ENCODE measurements at regions not wholly inside any gene's neighbourhood (a gene's known extent, or its start where the extent isn't known, plus 50 kb on each side); places are given as distances from the start of the nearest gene placed in this dataset.

- no peak for DNase-seq (ENCODE audit: low read depth in 4 of 4, low spot score in 3 of 4)
These were observed 109.6 kb downstream of the ELAPOR2 start for GRCh38 chr7:86949779-86950260.

DNA sequence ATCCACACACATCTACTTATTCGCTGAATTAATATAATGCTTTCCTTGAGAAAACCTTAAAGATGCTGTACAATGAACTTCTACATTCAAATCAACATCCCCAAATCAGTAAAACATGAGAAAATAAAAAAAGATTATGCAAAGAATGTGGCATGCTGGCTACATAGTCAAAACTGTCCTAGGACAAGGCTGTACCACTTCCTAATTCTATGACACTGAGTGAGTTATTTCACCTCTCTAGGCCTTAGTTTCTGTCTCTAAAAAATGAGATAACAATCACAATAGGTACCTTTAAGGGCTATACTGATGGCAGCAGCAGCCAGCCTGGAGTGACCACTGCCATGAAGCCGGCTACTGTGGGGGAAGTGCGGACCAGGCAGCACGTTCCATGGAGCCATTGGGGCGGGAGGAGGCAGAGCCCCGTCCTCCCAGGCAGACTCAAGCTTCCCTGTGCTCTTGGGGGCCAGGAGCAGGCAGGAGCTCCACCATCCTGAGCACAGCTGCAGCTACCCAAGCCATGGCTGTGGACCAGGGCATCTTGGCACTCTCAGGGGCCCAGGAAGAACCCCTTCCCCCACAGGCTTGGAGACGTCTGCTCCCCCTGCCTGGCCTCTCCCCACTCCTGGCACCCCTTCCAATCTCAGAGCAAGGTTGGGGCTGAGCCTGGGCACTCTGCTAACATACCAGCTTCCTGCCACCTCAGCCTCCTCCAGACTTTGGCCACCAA lies 110.2 kb downstream of the ELAPOR2 start:
- DNase-seq (ENCODE audit: low read depth in 4 of 4, low spot score in 3 of 4): no peak

GRCh38 chr7:86947929-86948328 lies 111.5 kb downstream of the ELAPOR2 start:
- no peak for DNase-seq (ENCODE audit: low read depth in 4 of 4, low spot score in 3 of 4)

DNA sequence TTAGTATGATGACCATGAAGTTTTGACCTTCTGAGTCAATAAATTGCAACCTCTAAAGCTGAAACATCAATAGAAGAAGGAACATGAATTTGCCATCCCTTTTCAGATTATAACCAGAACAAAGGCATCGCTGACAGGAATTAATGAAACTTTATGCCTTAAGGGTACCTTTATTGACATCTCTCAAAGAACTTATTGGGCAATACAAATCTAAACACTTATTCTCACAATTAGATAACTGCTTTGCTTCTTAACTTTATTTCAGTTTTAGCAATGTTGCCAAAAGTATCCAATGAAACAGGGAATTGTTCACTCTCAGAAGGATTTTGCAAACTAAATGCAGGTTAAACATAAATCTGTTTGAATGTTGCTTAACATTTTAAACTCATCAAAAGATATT lies 116.0 kb downstream of the ELAPOR2 start:
- no peak for DNase-seq (ENCODE audit: low read depth in 4 of 4, low spot score in 3 of 4)

DNA sequence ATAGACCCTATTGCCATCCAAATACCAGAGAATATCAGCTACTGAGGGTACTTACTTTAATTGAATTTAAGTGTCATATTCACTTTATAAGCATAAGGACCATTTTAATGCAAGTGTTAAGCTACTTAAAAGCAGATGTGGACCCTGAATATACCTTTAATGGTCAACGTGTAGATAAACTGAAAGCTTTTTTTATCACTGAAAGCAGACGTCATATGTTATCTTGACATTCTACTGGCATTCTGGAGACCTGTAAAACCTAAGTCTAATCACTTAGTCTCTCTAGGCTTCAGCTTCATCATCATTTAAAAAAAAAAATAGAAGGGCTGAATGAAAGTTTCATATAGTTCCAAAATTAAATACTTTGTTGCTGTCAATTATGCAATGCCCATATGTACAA lies 116.5 kb downstream of the ELAPOR2 start:
- no peak for DNase-seq (ENCODE audit: low read depth in 4 of 4, low spot score in 3 of 4)

- no peak for DNase-seq (ENCODE audit: low read depth in 4 of 4, low spot score in 3 of 4)
These were observed 117.4 kb downstream of the ELAPOR2 start for GRCh38 chr7:86942081-86942480.

- DNase-seq (ENCODE audit: low read depth in 4 of 4, low spot score in 3 of 4): peak; percentile 29 to 52 (median 44)
These were observed 120.1 kb downstream of the ELAPOR2 start for GRCh38 chr7:86939197-86939814.

GRCh38 chr7:86937363-86937878 lies 122.0 kb downstream of the ELAPOR2 start:
- no peak for DNase-seq (ENCODE audit: low read depth in 4 of 4, low spot score in 3 of 4)

GRCh38 chr7:86933295-86933845 lies 126.1 kb downstream of the ELAPOR2 start:
- DNase-seq (ENCODE audit: low read depth in 4 of 4, low spot score in 3 of 4): no peak

DNA sequence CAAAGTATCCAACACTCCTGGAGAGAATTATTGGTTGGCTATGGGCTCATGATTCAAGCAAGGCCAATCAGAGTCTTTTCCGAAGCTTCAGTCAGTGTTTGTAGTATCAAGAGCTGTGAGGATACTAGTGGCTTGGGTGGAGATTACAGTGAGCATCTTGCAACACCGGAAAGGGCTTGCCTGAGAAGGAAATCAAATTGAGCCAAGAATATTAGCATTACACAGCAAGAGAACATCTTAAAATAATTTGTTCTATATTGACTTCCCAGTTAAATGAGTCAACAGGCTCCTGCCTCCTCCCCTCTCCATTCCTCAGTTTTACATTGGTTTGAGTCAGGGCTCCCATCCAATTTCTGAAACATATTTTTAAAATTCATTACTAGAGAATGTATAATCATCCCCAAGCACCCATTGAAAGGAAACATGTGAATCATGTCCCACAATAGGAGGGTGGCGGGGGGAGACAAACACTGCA lies 127.4 kb downstream of the ELAPOR2 start:
- DNase-seq (ENCODE audit: low read depth in 4 of 4, low spot score in 3 of 4): no peak

GRCh38 chr7:86931439-86931838 lies 128.0 kb downstream of the ELAPOR2 start:
- no peak for DNase-seq (ENCODE audit: low read depth in 4 of 4, low spot score in 3 of 4)

- DNase-seq (ENCODE audit: low read depth in 4 of 4, low spot score in 3 of 4): no peak
These were observed 128.7 kb downstream of the ELAPOR2 start for GRCh38 chr7:86930554-86931307.

GRCh38 chr7:86929293-86930109 lies 130.0 kb downstream of the ELAPOR2 start:
- DNase-seq (ENCODE audit: low read depth in 4 of 4, low spot score in 3 of 4): no peak

GRCh38 chr7:86928308-86928707 lies 131.1 kb downstream of the ELAPOR2 start:
- DNase-seq (ENCODE audit: low read depth in 4 of 4, low spot score in 3 of 4): no peak

DNA sequence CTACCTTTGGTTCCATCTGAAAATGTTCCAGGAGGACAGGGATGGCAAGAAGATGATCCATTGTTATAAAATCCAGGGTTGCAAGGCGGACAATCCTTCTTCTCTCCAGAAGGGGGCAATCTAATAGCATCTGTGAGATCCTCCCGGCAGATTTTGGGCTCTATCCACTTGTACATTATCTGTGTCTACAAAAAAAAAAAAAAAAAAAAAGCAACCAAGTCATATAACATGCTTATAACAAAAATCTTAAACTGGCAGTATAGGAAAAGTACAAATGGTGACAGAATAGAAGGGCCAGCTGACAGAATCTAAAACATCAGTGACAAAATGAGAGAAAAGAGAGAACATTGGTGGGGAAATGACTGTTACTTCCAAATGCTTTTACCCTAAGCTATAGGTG lies 132.7 kb downstream of the ELAPOR2 start:
- no peak for DNase-seq (ENCODE audit: low read depth in 4 of 4, low spot score in 3 of 4)

- DNase-seq (ENCODE audit: low read depth in 4 of 4, low spot score in 3 of 4): no peak
These were observed 134.2 kb downstream of the ELAPOR2 start for GRCh38 chr7:86925221-86925620.

DNA sequence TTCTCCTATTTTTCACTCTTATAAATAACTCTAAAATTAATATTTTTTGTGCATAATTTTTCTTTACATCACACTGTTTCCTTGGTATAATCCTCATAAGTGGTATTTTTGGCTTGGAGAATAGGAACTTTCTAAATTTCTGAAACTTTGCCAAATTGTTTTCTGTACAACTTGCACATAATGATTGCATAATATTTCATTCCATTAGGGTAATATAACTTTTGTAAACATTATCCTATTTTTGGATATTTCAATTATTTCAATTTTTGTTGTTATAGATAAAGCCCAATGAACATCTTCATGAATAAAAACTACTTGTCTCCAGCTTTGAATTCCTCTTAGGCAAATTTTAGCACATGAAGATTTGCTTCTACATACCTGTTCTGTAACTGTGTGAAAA lies 135.9 kb downstream of the ELAPOR2 start:
- DNase-seq (ENCODE audit: low read depth in 4 of 4, low spot score in 3 of 4): no peak

DNA sequence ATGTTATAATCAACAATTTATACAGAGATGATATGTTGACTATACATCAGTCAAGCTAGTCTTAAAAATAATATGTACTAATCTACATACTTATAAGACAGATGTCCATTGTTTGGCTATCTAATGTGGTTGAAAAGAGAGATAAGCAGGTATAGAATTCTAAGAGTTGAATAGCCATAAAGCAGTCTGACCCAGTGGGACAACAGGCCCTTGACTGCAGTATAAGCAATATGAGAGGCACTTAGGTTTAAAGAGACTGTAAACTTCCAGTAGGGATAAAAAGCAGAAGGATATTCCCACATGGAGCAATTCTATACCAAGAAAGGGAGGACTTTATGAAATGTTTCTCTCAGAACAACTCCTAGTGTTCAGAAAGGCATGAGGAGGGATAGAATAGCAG lies 139.3 kb downstream of the ELAPOR2 start:
- no peak for DNase-seq (ENCODE audit: low read depth in 4 of 4, low spot score in 3 of 4)

- DNase-seq (ENCODE audit: low read depth in 4 of 4, low spot score in 3 of 4): no peak
These were observed 141.2 kb downstream of the ELAPOR2 start for GRCh38 chr7:86918245-86918644.

DNA sequence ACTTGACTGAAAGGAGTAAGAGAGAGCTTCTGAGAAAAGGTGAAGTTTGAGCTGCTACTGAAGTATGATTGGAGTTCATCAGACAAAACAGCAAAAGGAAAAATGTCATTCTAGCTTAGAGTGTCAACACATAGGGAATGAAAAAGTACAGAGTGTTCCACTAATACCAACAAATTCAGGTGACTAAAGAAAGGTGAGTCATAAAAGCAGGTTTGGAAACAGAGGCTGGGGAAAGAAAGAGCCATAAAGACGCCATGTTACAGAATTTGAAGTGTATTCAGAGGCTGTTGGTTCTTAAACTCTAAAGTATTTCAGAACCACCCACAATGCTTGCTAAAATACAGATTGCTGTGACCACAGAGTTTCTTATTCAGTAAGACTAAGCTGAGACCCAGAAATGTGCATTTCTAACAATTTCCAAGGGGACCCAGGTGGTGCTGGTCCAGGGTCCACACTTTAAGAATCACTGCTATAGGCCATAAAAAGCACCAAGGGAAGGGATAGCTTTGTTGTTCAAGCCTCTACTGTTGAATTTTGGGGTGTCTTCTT lies 143.1 kb downstream of the ELAPOR2 start:
- no peak for DNase-seq (ENCODE audit: low read depth in 4 of 4, low spot score in 3 of 4)

All from right renal pelvis (tissue), 4 donors.